ENCODE measurements at regions not wholly inside any gene's neighbourhood (a gene's known extent, or its start where the extent isn't known, plus 50 kb on each side); places are given as distances from the start of the nearest gene placed in this dataset.

- no peaks in the 10 kb centered on the region for H3K27me3 ChIP-seq (ENCODE audit: insufficient read depth, insufficient read length)
- no peaks in the 10 kb centered on the region for H3K9me3 ChIP-seq (ENCODE audit: insufficient read depth, low read length)
- DNase-seq (ENCODE audit: low read depth, low spot score), result no peak
- TF ChIP-seq YY1 (IDR thresholded peaks at IDR 0.05; ENCODE audit: insufficient read depth, insufficient read length), result no peak
- TF ChIP-seq ZNF274 (IDR thresholded peaks at IDR 0.05; ENCODE audit: low read depth, low read length), result no peak
- no peak for TF ChIP-seq SUZ12 (IDR thresholded peaks at IDR 0.05; ENCODE audit: extremely low read depth, insufficient read depth, insufficient read length)
- no peaks in the 10 kb centered on the region for H3K4me1 ChIP-seq (ENCODE audit: insufficient read depth, insufficient read length)
- no peak overlapping the region for H3K4me3 ChIP-seq (ENCODE audit: insufficient read length, low read depth)
- H3K36me3 ChIP-seq (ENCODE audit: insufficient read depth, insufficient read length, low read length), result no peaks in the 10 kb centered on the region
- no peak overlapping the region for H3K9ac ChIP-seq (ENCODE audit: insufficient read length, low read depth)
These were observed 55.5 kb downstream of the MID1IP1 start for GRCh38 chrX:38856670-38857265.

GRCh38 chrX:38857736-38858523, 56.7 kb downstream of the MID1IP1 start:
- Histone ChIP-seq H3K36me3 (ENCODE audit: insufficient read depth, insufficient read length, low read length) (no peaks in the 10 kb centered on the region), H3K4me1 (ENCODE audit: insufficient read depth, insufficient read length) (no peaks in the 10 kb centered on the region), H3K27me3 (ENCODE audit: insufficient read depth, insufficient read length) (no peaks in the 10 kb centered on the region), H3K9me3 (ENCODE audit: insufficient read depth, low read length) (no peaks in the 10 kb centered on the region), H3K4me3 (ENCODE audit: insufficient read length, low read depth) (no peak overlapping the region), H3K9ac (ENCODE audit: insufficient read length, low read depth) (no peak overlapping the region)
- no peak for DNase-seq (ENCODE audit: low read depth, low spot score)
- TF ChIP-seq YY1 (IDR thresholded peaks at IDR 0.05; ENCODE audit: insufficient read depth, insufficient read length) (no peak), ZNF274 (IDR thresholded peaks at IDR 0.05; ENCODE audit: low read depth, low read length) (no peak), SUZ12 (IDR thresholded peaks at IDR 0.05; ENCODE audit: extremely low read depth, insufficient read depth, insufficient read length) (no peak)

GRCh38 chrX:38859602-38860001, 58.3 kb downstream of the MID1IP1 start:
- no peaks in the 10 kb centered on the region for H3K36me3 ChIP-seq (ENCODE audit: insufficient read depth, insufficient read length, low read length)
- no peak overlapping the region for H3K9ac ChIP-seq (ENCODE audit: insufficient read length, low read depth)
- H3K4me3 ChIP-seq (ENCODE audit: insufficient read length, low read depth), result no peak overlapping the region
- H3K4me1 ChIP-seq (ENCODE audit: insufficient read depth, insufficient read length), result no peaks in the 10 kb centered on the region
- DNase-seq (ENCODE audit: low read depth, low spot score), result no peak
- H3K9me3 ChIP-seq (ENCODE audit: insufficient read depth, low read length), result no peaks in the 10 kb centered on the region
- TF ChIP-seq YY1 (IDR thresholded peaks at IDR 0.05; ENCODE audit: insufficient read depth, insufficient read length) (no peak), SUZ12 (IDR thresholded peaks at IDR 0.05; ENCODE audit: extremely low read depth, insufficient read depth, insufficient read length) (no peak), ZNF274 (IDR thresholded peaks at IDR 0.05; ENCODE audit: low read depth, low read length) (no peak)
- no peaks in the 10 kb centered on the region for H3K27me3 ChIP-seq (ENCODE audit: insufficient read depth, insufficient read length)

GRCh38 chrX:38860106-38861013, 59.1 kb downstream of the MID1IP1 start:
- Histone ChIP-seq H3K4me3 (ENCODE audit: insufficient read length, low read depth) (no peak overlapping the region), H3K36me3 (ENCODE audit: insufficient read depth, insufficient read length, low read length) (no peaks in the 10 kb centered on the region), H3K4me1 (ENCODE audit: insufficient read depth, insufficient read length) (no peaks in the 10 kb centered on the region), H3K9me3 (ENCODE audit: insufficient read depth, low read length) (no peaks in the 10 kb centered on the region), H3K9ac (ENCODE audit: insufficient read length, low read depth) (no peak overlapping the region), H3K27me3 (ENCODE audit: insufficient read depth, insufficient read length) (no peaks in the 10 kb centered on the region)
- no peak for DNase-seq (ENCODE audit: low read depth, low spot score)
- TF ChIP-seq YY1 (IDR thresholded peaks at IDR 0.05; ENCODE audit: insufficient read depth, insufficient read length) (no peak), SUZ12 (IDR thresholded peaks at IDR 0.05; ENCODE audit: extremely low read depth, insufficient read depth, insufficient read length) (no peak), ZNF274 (IDR thresholded peaks at IDR 0.05; ENCODE audit: low read depth, low read length) (no peak)

GRCh38 chrX:38861489-38861888, 60.2 kb downstream of the MID1IP1 start:
- Histone ChIP-seq H3K27me3 (ENCODE audit: insufficient read depth, insufficient read length) (no peaks in the 10 kb centered on the region), H3K4me3 (ENCODE audit: insufficient read length, low read depth) (no peak overlapping the region), H3K9ac (ENCODE audit: insufficient read length, low read depth) (no peak overlapping the region), H3K4me1 (ENCODE audit: insufficient read depth, insufficient read length) (no peaks in the 10 kb centered on the region), H3K9me3 (ENCODE audit: insufficient read depth, low read length) (no peaks in the 10 kb centered on the region), H3K36me3 (ENCODE audit: insufficient read depth, insufficient read length, low read length) (no peaks in the 10 kb centered on the region)
- no peak for DNase-seq (ENCODE audit: low read depth, low spot score)
- TF ChIP-seq ZNF274 (IDR thresholded peaks at IDR 0.05; ENCODE audit: low read depth, low read length) (no peak), SUZ12 (IDR thresholded peaks at IDR 0.05; ENCODE audit: extremely low read depth, insufficient read depth, insufficient read length) (no peak), YY1 (IDR thresholded peaks at IDR 0.05; ENCODE audit: insufficient read depth, insufficient read length) (no peak)

GRCh38 chrX:38862100-38862499, 60.8 kb downstream of the MID1IP1 start:
- Histone ChIP-seq H3K4me1 (ENCODE audit: insufficient read depth, insufficient read length) (no peaks in the 10 kb centered on the region), H3K9me3 (ENCODE audit: insufficient read depth, low read length) (no peaks in the 10 kb centered on the region), H3K9ac (ENCODE audit: insufficient read length, low read depth) (no peak overlapping the region), H3K36me3 (ENCODE audit: insufficient read depth, insufficient read length, low read length) (no peaks in the 10 kb centered on the region), H3K27me3 (ENCODE audit: insufficient read depth, insufficient read length) (no peaks in the 10 kb centered on the region), H3K4me3 (ENCODE audit: insufficient read length, low read depth) (no peak overlapping the region)
- DNase-seq (ENCODE audit: low read depth, low spot score), result no peak
- TF ChIP-seq YY1 (IDR thresholded peaks at IDR 0.05; ENCODE audit: insufficient read depth, insufficient read length) (no peak), SUZ12 (IDR thresholded peaks at IDR 0.05; ENCODE audit: extremely low read depth, insufficient read depth, insufficient read length) (no peak), ZNF274 (IDR thresholded peaks at IDR 0.05; ENCODE audit: low read depth, low read length) (no peak)

Measured in NT2/D1 (cell line).